GM12878 (cell line): ENCODE measurements at regions not wholly inside any gene's neighbourhood (a gene's known extent, or its start where the extent isn't known, plus 50 kb on each side); places are given as distances from the start of the nearest gene placed in this dataset.

Experiments
- ATF2 ChIP-seq: IDR thresholded peaks from 2 replicates; pipeline ENCODE4 v1.6.1; 2012; ENCODE audit warnings: low read length, inconsistent platforms
- BCL3 ChIP-seq: IDR thresholded peaks from 2 replicates; pipeline ENCODE4 v1.6.1; 2011; ENCODE audit warnings: borderline replicate concordance, low read depth, mild to moderate bottlenecking, moderate library complexity, low read length; ENCODE audit not compliant: insufficient read depth, poor library complexity, severe bottlenecking
- BCLAF1 ChIP-seq: fragments of 450-650 bp; IDR thresholded peaks from 2 replicates; pipeline ENCODE4 v1.6.1; 2017; ENCODE audit warnings: antibody characterized with exemption, mild to moderate bottlenecking, moderate library complexity
- CTCF ChIP-seq, 3 experiments: IDR thresholded peaks in 2 of 3; conservative IDR thresholded peaks in 1 of 3; 2 replicates each; pipeline ENCODE4 v1.5.1; 2011; ENCODE audit warnings: low read depth in 3 of 3, low read length in 3 of 3, mild to moderate bottlenecking in 3 of 3, control low read depth in 2 of 3, moderate library complexity in 2 of 3, inconsistent platforms in 1 of 3, mixed read lengths in 1 of 3; ENCODE audit not compliant: control insufficient read depth in 2 of 3, insufficient read depth in 1 of 3; ENCODE audit errors: extremely low read depth in 1 of 3
- EGR1 ChIP-seq, 2 experiments: IDR thresholded peaks; 1 replicate in 1 of 2; 2 replicates in 1 of 2; pipeline ENCODE4 v1.6.1; 2011 to 2012; ENCODE audit warnings: low read depth in 2 of 2, low read length in 2 of 2, borderline replicate concordance in 1 of 2, mild to moderate bottlenecking in 1 of 2, moderate library complexity in 1 of 2
- EP300 ChIP-seq, 2 experiments: fragments of 150-350 bp in 1 of 2; IDR thresholded peaks; 2 replicates each; pipeline ENCODE4 v1.6.1; 2011 to 2012; ENCODE audit warnings: low read depth in 2 of 2, low read length in 2 of 2, borderline replicate concordance in 1 of 2, improper control_type of control experiment in 1 of 2, inconsistent platforms in 1 of 2; ENCODE audit not compliant: control insufficient read depth in 1 of 2
- EZH2 ChIP-seq: IDR thresholded peaks from 2 replicates; pipeline ENCODE4 v1.6.1; 2012; ENCODE audit warnings: low read depth, mild to moderate bottlenecking, control low read depth, inconsistent platforms, low read length, borderline replicate concordance; ENCODE audit not compliant: control insufficient read depth
- HDAC6 ChIP-seq: fragments of 200-600 bp; sonication (generic); IDR thresholded peaks from one replicate; pipeline ENCODE4 v1.8.0; 2017; ENCODE audit warnings: antibody characterized with exemption; ENCODE audit not compliant: unreplicated experiment
- POLR2A ChIP-seq: IDR thresholded peaks from 2 replicates; pipeline ENCODE4 v1.6.1; 2011; ENCODE audit warnings: low read depth, mild to moderate bottlenecking, low read length
- REST ChIP-seq: IDR thresholded peaks from 2 replicates; pipeline ENCODE4 v1.6.1; 2012; ENCODE audit warnings: mild to moderate bottlenecking, low read depth, low read length
- SMC3 ChIP-seq: IDR thresholded peaks from 2 replicates; pipeline ENCODE4 v1.6.1; 2011; ENCODE audit warnings: low read length, improper control_type of control experiment, borderline replicate concordance
- TARDBP ChIP-seq: IDR thresholded peaks from 2 replicates; pipeline ENCODE4 v1.6.1; 2016; ENCODE audit warnings: borderline replicate concordance
- TCF12 ChIP-seq: IDR thresholded peaks from 2 replicates; pipeline ENCODE4 v1.6.1; 2011; ENCODE audit warnings: low read depth, mild to moderate bottlenecking, low read length
- USF2 ChIP-seq: IDR thresholded peaks from 2 replicates; pipeline ENCODE4 v1.6.1; 2011; ENCODE audit warnings: low read depth, low read length, improper control_type of control experiment, borderline replicate concordance

GRCh38 chr2:20113004-20113796, 61.8 kb upstream of the LAPTM4A start:
- TF ChIP-seq HDAC6 (no peak), CTCF (IDR thresholded peaks at IDR 0.05 in 2 of 3, conservative IDR thresholded peaks at IDR 0.05 in 1 of 3; ENCODE audit: control insufficient read depth in 2 of 3, extremely low read depth in 1 of 3, insufficient read depth in 1 of 3, low read depth in 3 of 3, low read length in 3 of 3) (no peak), BCLAF1 (no peak), POLR2A (no peak), ATF2 (no peak), REST (no peak), EGR1 (IDR thresholded peaks at IDR 0.05; ENCODE audit: borderline replicate concordance in 1 of 2, low read depth in 2 of 2, low read length in 2 of 2) (no peak), TCF12 (no peak), USF2 (no peak), EP300 (IDR thresholded peaks at IDR 0.05; ENCODE audit: borderline replicate concordance in 1 of 2, control insufficient read depth in 1 of 2, low read depth in 2 of 2, low read length in 2 of 2) (no peak), BCL3 (no peak), SMC3 (no peak), EZH2 (no peak), TARDBP (no peak)
